ENCODE measurements at regions not wholly inside any gene's neighbourhood (a gene's known extent, or its start where the extent isn't known, plus 50 kb on each side); places are given as distances from the start of the nearest gene placed in this dataset.
"Not testable (repeated sequence)": the region's sequence is repeated elsewhere in the genome, so short reads cannot be mapped to it uniquely, and the experiment has no call there.

- DNase-seq: no peak
Observed at GRCh38 chr18:65279668-65280305, 471.0 kb upstream of the CDH7 start.

GRCh38 chr18:65278939-65279667, 471.7 kb upstream of the CDH7 start:
- no peak for DNase-seq

GRCh38 chr18:65269375-65269774, 481.4 kb upstream of the CDH7 start:
- DNase-seq: no peak

- no peak for DNase-seq
Observed at GRCh38 chr18:65265761-65266160, 485.1 kb upstream of the CDH7 start.

- no peak for DNase-seq
Observed at GRCh38 chr18:65260030-65260429, 490.8 kb upstream of the CDH7 start.

- DNase-seq: no peak
Observed at GRCh38 chr18:65259403-65259802, 491.4 kb upstream of the CDH7 start.

- DNase-seq: no peak
Observed at GRCh38 chr18:65257149-65257548, 493.7 kb upstream of the CDH7 start.

- DNase-seq: no peak
Observed at GRCh38 chr18:65255417-65255816, 495.4 kb upstream of the CDH7 start.

GRCh38 chr18:65239787-65240186, 511.0 kb upstream of the CDH7 start:
- DNase-seq: no peak

GRCh38 chr18:65235966-65236624, 514.7 kb upstream of the CDH7 start:
- no peak for DNase-seq

- no peak for DNase-seq
Observed at GRCh38 chr18:65230311-65230710, 520.5 kb upstream of the CDH7 start.

- DNase-seq: no peak
Observed at GRCh38 chr18:65227970-65228369, 522.8 kb upstream of the CDH7 start.

GRCh38 chr18:65221736-65222135, 529.1 kb upstream of the CDH7 start:
- DNase-seq: no peak

GRCh38 chr18:65221115-65221514, 529.7 kb upstream of the CDH7 start:
- DNase-seq: no peak

- DNase-seq: no peak
Observed at GRCh38 chr18:65215865-65216466, 534.8 kb upstream of the CDH7 start.

- DNase-seq: no peak
Observed at GRCh38 chr18:65214456-65214855, 536.4 kb upstream of the CDH7 start.

- DNase-seq: no peak
Observed at GRCh38 chr18:65206551-65207260, 544.1 kb upstream of the CDH7 start.

- no peak for DNase-seq
Observed at GRCh38 chr18:65202091-65202490, 548.7 kb upstream of the CDH7 start.

- no peak for DNase-seq
Observed at GRCh38 chr18:65175681-65176080, 575.1 kb upstream of the CDH7 start.

- DNase-seq: not testable (repeated sequence)
Observed at GRCh38 chr18:65162086-65162485, 588.7 kb upstream of the CDH7 start.

GRCh38 chr18:65146482-65147021, 604.3 kb upstream of the CDH7 start:
- no peak for DNase-seq

GRCh38 chr18:65145312-65145711, 605.5 kb upstream of the CDH7 start:
- no peak for DNase-seq

- DNase-seq: no peak
Observed at GRCh38 chr18:65133610-65134009, 617.2 kb upstream of the CDH7 start.
